ENCODE measurements at regions not wholly inside any gene's neighbourhood (a gene's known extent, or its start where the extent isn't known, plus 50 kb on each side); places are given as distances from the start of the nearest gene placed in this dataset.

GRCh38 chr12:126507231-126507630 is 1442.0 kb downstream of the AACS start (continued):
- TF ChIP-seq CHD7 (IDR thresholded peaks at IDR 0.05; ENCODE audit: insufficient replicate concordance, low read length): no peak
- TF ChIP-seq SIRT6 (IDR thresholded peaks at IDR 0.05; ENCODE audit: low read length): no peak
- no peak for TF ChIP-seq SRF (IDR thresholded peaks at IDR 0.05; ENCODE audit: low read depth, low read length)
- no peak for TF ChIP-seq MAFK (IDR thresholded peaks at IDR 0.05; ENCODE audit: low read depth, low read length)
- TF ChIP-seq CEBPB (IDR thresholded peaks at IDR 0.05; ENCODE audit: low read depth, low read length): no peak
- TF ChIP-seq TBP (IDR thresholded peaks at IDR 0.05; ENCODE audit: low read depth, low read length): no peak
- no peak for TF ChIP-seq ATF3 (IDR thresholded peaks at IDR 0.05; ENCODE audit: insufficient read depth, low read depth, low read length)
- no peak for TF ChIP-seq EZH2 (IDR thresholded peaks at IDR 0.05; ENCODE audit: low read depth, low read length, severe bottlenecking)
- TF ChIP-seq KDM4A (IDR thresholded peaks at IDR 0.05; ENCODE audit: low read depth, low read length, severe bottlenecking): no peak
- TF ChIP-seq HDAC2 (IDR thresholded peaks at IDR 0.05; ENCODE audit: borderline replicate concordance in 1 of 2, low read depth in 2 of 2, low read length in 2 of 2): no peak
- TF ChIP-seq CHD2 (IDR thresholded peaks at IDR 0.05; ENCODE audit: low read length): no peak
- no peak for TF ChIP-seq SAP30 (IDR thresholded peaks at IDR 0.05; ENCODE audit: insufficient read depth, insufficient replicate concordance, low read length)
